Heart left ventricle (tissue), 16 donors: ENCODE measurements at regions not wholly inside any gene's neighbourhood (a gene's known extent, or its start where the extent isn't known, plus 50 kb on each side); places are given as distances from the start of the nearest gene placed in this dataset.

Source experiments
- ATAC-seq, 4 donors: fragments of 200-7000 bp; cut with Tn5 transposase; one replicate each; pipeline ENCODE4 v1.9.1; 2020 to 2022; ENCODE audit warnings: moderate library complexity in 4 of 4, mild to moderate bottlenecking in 3 of 4, moderate number of reproducible peaks in 1 of 4
- DNase-seq, 5 donors: peaks; one replicate each; pipeline ENCODE4 v3.0.0-alpha.2; 2020
- H3K27ac ChIP-seq, 12 donors: fragments of 200-600 bp; sonication (generic) in 4 of 12; one replicate each; pipeline versions ENCODE4 v1.5.0 to v1.8.0; 2016 to 2022; ENCODE audit warnings: mild to moderate bottlenecking in 2 of 12
- H3K27me3 ChIP-seq, 9 donors: fragments of 200-600 bp; sonication (generic) in 2 of 9; one replicate each; pipeline versions ENCODE4 v1.5.1 to v1.8.0; 2016 to 2022; ENCODE audit warnings: mild to moderate bottlenecking in 3 of 9
- H3K36me3 ChIP-seq, 9 donors: fragments of 200-600 bp; sonication (generic) in 2 of 9; one replicate each; pipeline versions ENCODE4 v1.5.0 to v1.8.0; 2018 to 2022; ENCODE audit warnings: mild to moderate bottlenecking in 2 of 9
- H3K4me1 ChIP-seq, 12 donors: fragments of 200-600 bp; sonication (generic) in 4 of 12; one replicate each; pipeline versions ENCODE4 v1.5.0 to v1.8.0; 2016 to 2022; ENCODE audit warnings: mild to moderate bottlenecking in 3 of 12
- H3K4me3 ChIP-seq, 12 donors: fragments of 200-600 bp; sonication (generic) in 4 of 12; one replicate each; pipeline versions ENCODE4 v1.5.0 to v1.8.0; 2017 to 2022; ENCODE audit warnings: mild to moderate bottlenecking in 9 of 12, moderate library complexity in 4 of 12
- H3K9me3 ChIP-seq, 12 donors: fragments of 200-600 bp; sonication (generic) in 4 of 12; one replicate each; pipeline versions ENCODE4 v1.5.0 to v1.8.0; 2016 to 2022; ENCODE audit warnings: mild to moderate bottlenecking in 1 of 12
- CTCF ChIP-seq, 12 donors: fragments of 200-600 bp; sonication (generic) in 4 of 12; IDR thresholded peaks; one replicate each; pipeline versions ENCODE4 v1.5.0 to v1.8.0; 2018 to 2022; ENCODE audit warnings: antibody characterized with exemption in 12 of 12, mild to moderate bottlenecking in 5 of 12
- POLR2A ChIP-seq, 2 donors: fragments of 450-650 bp; IDR thresholded peaks; one replicate each; pipeline ENCODE4 v1.6.1; 2017; ENCODE audit warnings: antibody characterized with exemption in 2 of 2, mild to moderate bottlenecking in 2 of 2, moderate library complexity in 2 of 2
- WGBS, 4 donors: extraction: QIAGEN DNeasy Blood & Tissue Kit in 2 of 4; methylation state at CpG; one replicate each; pipeline versions ENCODE4 v1.1.5 to v1.1.7; 2013 to 2018; 5-methylcytosine and 5-hydroxymethylcytosine counted together
- intact Hi-C, 10 donors: fragments of 100-400 bp; cut with DNase I; formaldehyde crosslinking; loops; one replicate each; pipeline versions ENCODE4 v1.11.1 to v1.14.2; 2022
- donor health status: ischemic (EF 13 %, LVEDD 7.1; RV severe dilation, severe dysfunction).
- donor health status: healthy with polysubstance abuse.
- donor health status: DM: no; HTN: yes; CAD: no.
- donor health status: DM: no; HTN: no; CAD: no.
- donor health status: ischemic (EF 25% LVEDD 6.9; RV normal size, moderate dysfunction).
- donor health status: ischemic (EF 25% LVEDD 5.7; RV mildly dilated, moderate dysfunction).
- donor health status: healthy.
- donor health status: DM: yes; HTN: yes; CAD: no.
- donor health status: ischemic (EF 35%, LVEDD 5.7; RV mildly dilated, moderate dysfunction).
- donor health status: nonischemic (EF 11% LVEDD 7.7; RV severe dilation, severe dysfunction).
- donor health status: DM: yes; HTN: yes; CAD: no.
- donor health status: PGD.
- donor health status: ischemic (EF 29% LVEDD 5.4; RV normal size, mild dysfunction).
- donor health status: nonischemic (EF 23%, LVEDD 6.1; RV moderate dilation, normal function).

- no peak for DNase-seq
- H3K36me3 ChIP-seq, result no peaks in the 10 kb centered on the region
- peaks cover 0 to 5% (median 0%) of the 10 kb centered on the region in 12 donors for H3K9me3 ChIP-seq
- no peak overlapping the region for H3K27ac ChIP-seq
- no peak for TF ChIP-seq POLR2A (IDR thresholded peaks at IDR 0.05)
- no peak for TF ChIP-seq CTCF (IDR thresholded peaks at IDR 0.05)
- H3K27me3 ChIP-seq, result no peaks in the 10 kb centered on the region
- H3K4me1 ChIP-seq, result peaks cover 0 to 26% (median 0%) of the 10 kb centered on the region in 12 donors
- ATAC-seq, result no peak
- intact Hi-C loops, result no loop called here
- no peak overlapping the region for H3K4me3 ChIP-seq
- 91 to 94% (median 93%) methylated on average over 2 of the region's 2 CpGs for WGBS, 4 donors
Observed at GRCh38 chr4:72970756-72971155, 98.8 kb downstream of the COX18 start.

GRCh38 chr4:72969976-72970375 lies 99.5 kb downstream of the COX18 start:
- Histone ChIP-seq H3K4me3 (no peak overlapping the region), H3K36me3 (no peaks in the 10 kb centered on the region), H3K27me3 (no peaks in the 10 kb centered on the region), H3K27ac (peak overlapping the region in 3 of 12 donors; percentile 34 to 49 (median 44)), H3K9me3 (peaks cover 0 to 5% (median 0%) of the 10 kb centered on the region in 12 donors), H3K4me1 (peaks cover 0 to 23% (median 0%) of the 10 kb centered on the region in 12 donors)
- TF ChIP-seq CTCF (IDR thresholded peaks at IDR 0.05), result no peak
- no peak for TF ChIP-seq POLR2A (IDR thresholded peaks at IDR 0.05)
- 36 to 52% (median 47%) methylated on average over 1 of the region's 1 CpG for WGBS, 4 donors
- ATAC-seq, result peak in 3 of 4 donors; percentile 71 to 96 (median 79)
- peak in 4 of 5 donors; percentile 8 to 37 (median 28) for DNase-seq
- intact Hi-C loops, result no loop called here

GRCh38 chr4:72966652-72967051 lies 102.9 kb downstream of the COX18 start:
- H3K9me3 ChIP-seq, result peaks cover 0 to 12% (median 0%) of the 10 kb centered on the region in 12 donors
- H3K27me3 ChIP-seq, result no peaks in the 10 kb centered on the region
- no peak for TF ChIP-seq POLR2A (IDR thresholded peaks at IDR 0.05)
- 54 to 68% (median 58%) methylated on average over 1 of the region's 1 CpG for WGBS, 4 donors
- DNase-seq, result no peak
- peaks cover 0 to 19% (median 0%) of the 10 kb centered on the region in 12 donors for H3K4me1 ChIP-seq
- no peak overlapping the region for H3K4me3 ChIP-seq
- ATAC-seq, result no peak
- no peak overlapping the region for H3K27ac ChIP-seq
- no peaks in the 10 kb centered on the region for H3K36me3 ChIP-seq
- intact Hi-C loops, result no loop called here

GRCh38 chr4:72959411-72959810 lies 110.1 kb downstream of the COX18 start:
- no peak overlapping the region for H3K27ac ChIP-seq
- H3K27me3 ChIP-seq, result no peaks in the 10 kb centered on the region
- ATAC-seq, result no peak
- DNase-seq, result no peak
- H3K4me1 ChIP-seq, result no peaks in the 10 kb centered on the region
- intact Hi-C loops, result no loop called here
- 35 to 42% (median 41%) methylated on average over 2 of the region's 2 CpGs for WGBS, 4 donors
- peaks cover 0 to 30% (median 6%) of the 10 kb centered on the region in 12 donors for H3K9me3 ChIP-seq
- TF ChIP-seq CTCF (IDR thresholded peaks at IDR 0.05), result no peak
- no peak for TF ChIP-seq POLR2A (IDR thresholded peaks at IDR 0.05)
- no peaks in the 10 kb centered on the region for H3K36me3 ChIP-seq
- H3K4me3 ChIP-seq, result no peak overlapping the region

- Histone ChIP-seq H3K4me1 (no peaks in the 10 kb centered on the region), H3K27me3 (no peaks in the 10 kb centered on the region), H3K9me3 (peaks cover 0 to 6% (median 2%) of the 10 kb centered on the region in 12 donors), H3K27ac (no peak overlapping the region), H3K36me3 (no peaks in the 10 kb centered on the region), H3K4me3 (no peak overlapping the region)
- ATAC-seq (no peak), DNase-seq (no peak)
- WGBS, 4 donors, result 86 to 94% (median 89%) methylated on average over 2 of the region's 2 CpGs
- TF ChIP-seq CTCF (IDR thresholded peaks at IDR 0.05), result no peak
- TF ChIP-seq POLR2A (IDR thresholded peaks at IDR 0.05), result no peak
- intact Hi-C loops, result no loop called here
Observed at GRCh38 chr4:72954811-72955210, 114.7 kb downstream of the COX18 start.
